HFF-Myc (cell line): ENCODE measurements at regions not wholly inside any gene's neighbourhood (a gene's known extent, or its start where the extent isn't known, plus 50 kb on each side); places are given as distances from the start of the nearest gene placed in this dataset.

Experiments used
- DNase-seq: peaks from one replicate; pipeline ENCODE4 v3.0.0-alpha.2; 2011; ENCODE audit warnings: low read depth; ENCODE audit errors: extremely low read depth
- H3K4me3 ChIP-seq: replicated peaks from 2 replicates; pipeline ENCODE4 v1.5.1; 2011; ENCODE audit warnings: low read depth, mild to moderate bottlenecking, control low read depth, low read length
- TF ChIP-seq, protein P1 (sequence below): IDR thresholded peaks from 2 replicates; pipeline ENCODE4 v1.5.1; 2012; ENCODE audit warnings: mild to moderate bottlenecking, low read depth, low read length, control low read depth; ENCODE audit errors: missing control alignments

- DNase-seq: peak; percentile 66
- no peak overlapping the region for H3K4me3 ChIP-seq
- TF ChIP-seq, protein P1, sequence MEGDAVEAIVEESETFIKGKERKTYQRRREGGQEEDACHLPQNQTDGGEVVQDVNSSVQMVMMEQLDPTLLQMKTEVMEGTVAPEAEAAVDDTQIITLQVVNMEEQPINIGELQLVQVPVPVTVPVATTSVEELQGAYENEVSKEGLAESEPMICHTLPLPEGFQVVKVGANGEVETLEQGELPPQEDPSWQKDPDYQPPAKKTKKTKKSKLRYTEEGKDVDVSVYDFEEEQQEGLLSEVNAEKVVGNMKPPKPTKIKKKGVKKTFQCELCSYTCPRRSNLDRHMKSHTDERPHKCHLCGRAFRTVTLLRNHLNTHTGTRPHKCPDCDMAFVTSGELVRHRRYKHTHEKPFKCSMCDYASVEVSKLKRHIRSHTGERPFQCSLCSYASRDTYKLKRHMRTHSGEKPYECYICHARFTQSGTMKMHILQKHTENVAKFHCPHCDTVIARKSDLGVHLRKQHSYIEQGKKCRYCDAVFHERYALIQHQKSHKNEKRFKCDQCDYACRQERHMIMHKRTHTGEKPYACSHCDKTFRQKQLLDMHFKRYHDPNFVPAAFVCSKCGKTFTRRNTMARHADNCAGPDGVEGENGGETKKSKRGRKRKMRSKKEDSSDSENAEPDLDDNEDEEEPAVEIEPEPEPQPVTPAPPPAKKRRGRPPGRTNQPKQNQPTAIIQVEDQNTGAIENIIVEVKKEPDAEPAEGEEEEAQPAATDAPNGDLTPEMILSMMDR: no peak
Measured at GRCh38 chr12:76199808-76200207, 115.3 kb upstream of the NAP1L1 start.

DNA sequence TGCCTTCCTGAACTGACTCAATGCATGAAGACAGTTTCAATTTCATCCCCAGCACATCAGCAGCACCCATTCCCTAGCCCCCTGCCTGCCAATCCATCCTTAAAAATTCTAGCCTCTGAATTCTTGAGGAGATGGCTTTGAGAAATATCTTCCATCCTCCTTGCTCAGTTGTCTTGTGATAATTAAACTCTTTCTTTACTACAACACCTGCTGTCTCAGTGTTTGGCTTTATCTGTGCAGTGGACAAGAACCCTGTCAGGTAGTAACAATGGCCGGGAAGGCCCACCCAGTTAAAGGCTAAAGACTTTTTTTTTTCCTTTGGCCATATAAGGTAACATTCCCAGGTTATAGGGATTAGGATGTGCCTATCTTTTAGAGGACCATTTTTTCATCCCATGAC, 114.4 kb upstream of the NAP1L1 start:
- DNase-seq: no peak
- no peak overlapping the region for H3K4me3 ChIP-seq
- TF ChIP-seq, protein P1: no peak

DNA sequence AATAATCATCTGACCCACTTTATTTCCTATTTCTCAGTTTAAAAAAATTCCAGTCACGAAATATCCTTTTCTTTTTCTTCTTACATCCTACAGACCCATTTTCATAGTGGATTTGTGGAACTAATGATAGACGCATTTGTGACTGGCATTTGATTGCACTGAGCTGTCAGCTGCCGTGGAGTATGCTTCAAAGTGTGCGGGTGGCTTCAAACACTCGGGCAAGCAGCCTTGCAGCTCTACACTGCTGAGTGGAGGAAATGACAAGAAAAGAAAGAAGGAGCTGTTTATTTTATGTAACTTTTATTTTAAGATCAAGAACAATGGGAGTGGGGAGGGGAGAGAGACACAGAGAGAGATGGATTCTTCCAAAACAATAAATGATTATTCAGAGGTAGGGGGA, 112.8 kb upstream of the NAP1L1 start:
- DNase-seq: no peak
- TF ChIP-seq, protein P1: no peak
- H3K4me3 ChIP-seq: no peak overlapping the region

GRCh38 chr12:76195920-76196319, 111.4 kb upstream of the NAP1L1 start:
- H3K4me3 ChIP-seq: no peak overlapping the region
- TF ChIP-seq, protein P1: no peak
- DNase-seq: no peak

GRCh38 chr12:76194724-76195123, 110.2 kb upstream of the NAP1L1 start:
- TF ChIP-seq, protein P1: no peak
- H3K4me3 ChIP-seq: no peak overlapping the region
- no peak for DNase-seq

DNA sequence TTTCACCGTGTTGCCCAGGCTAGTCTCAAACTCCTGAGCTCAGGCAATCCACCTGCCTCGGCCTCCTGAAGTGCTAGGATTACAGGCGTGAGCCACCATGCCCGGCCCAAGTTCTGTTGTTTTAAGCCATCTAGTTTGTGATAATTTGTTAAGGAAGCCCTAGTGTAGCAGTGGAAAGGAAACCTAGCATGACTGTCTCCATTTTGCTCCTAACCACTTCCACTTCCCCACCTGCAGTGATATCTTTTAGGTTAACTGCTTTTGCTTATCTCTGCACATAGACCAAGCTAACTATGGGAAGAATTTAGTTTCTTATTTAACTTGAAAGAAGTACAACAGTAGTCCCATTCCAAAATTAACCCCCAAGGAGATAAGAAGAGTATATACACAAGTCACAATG, 109.5 kb upstream of the NAP1L1 start:
- H3K4me3 ChIP-seq: no peak overlapping the region
- TF ChIP-seq, protein P1: no peak

DNA sequence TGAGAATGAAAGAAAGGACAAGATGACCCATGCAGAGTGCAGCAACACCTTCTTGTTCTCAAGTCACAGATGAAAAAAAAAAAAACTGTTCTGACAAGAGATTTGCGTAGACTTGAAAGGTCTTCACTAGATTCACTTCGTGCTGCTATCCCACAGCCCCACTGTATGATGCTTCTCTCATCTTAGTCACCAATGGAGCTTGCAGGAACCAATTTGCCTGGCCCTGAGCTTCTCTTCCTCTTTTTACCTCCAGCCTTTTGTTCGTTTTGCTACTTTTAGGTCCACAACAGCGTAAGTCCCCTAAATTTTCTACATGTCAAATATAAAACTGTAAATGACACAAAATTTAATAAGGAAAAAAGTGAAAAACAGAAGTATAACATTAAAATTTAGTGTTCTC, 107.9 kb upstream of the NAP1L1 start:
- no peak overlapping the region for H3K4me3 ChIP-seq

More for the DNA sequence above, 109.5 kb upstream of the NAP1L1 start:
- DNase-seq: no peak

More for the DNA sequence above, 107.9 kb upstream of the NAP1L1 start:
- TF ChIP-seq, protein P1: no peak
- DNase-seq: no peak
